GM12892 (cell line): ENCODE measurements at regions not wholly inside any gene's neighbourhood (a gene's known extent, or its start where the extent isn't known, plus 50 kb on each side); places are given as distances from the start of the nearest gene placed in this dataset.

Source experiments
- DNase-seq: peaks from one replicate; pipeline ENCODE4 v3.0.0; 2011; ENCODE audit not compliant: insufficient read length
- FAIRE-seq: peaks from 2 replicates; lab custom pipeline; 2011; peaks lifted over from hg19 to GRCh38; lab: Jason Lieb, UNC
- POLR2A ChIP-seq: IDR thresholded peaks from 2 replicates; pipeline ENCODE4 v1.6.1; 2011; ENCODE audit warnings: low read depth, low read length, control low read depth
- POLR2AphosphoS5 ChIP-seq: IDR thresholded peaks from 2 replicates; pipeline ENCODE4 v1.6.1; 2011; ENCODE audit warnings: low read depth, low read length, control low read depth
- TAF1 ChIP-seq: IDR thresholded peaks from 2 replicates; pipeline ENCODE4 v1.6.1; 2011; ENCODE audit warnings: low read depth, mild to moderate bottlenecking, control low read depth, low read length, borderline replicate concordance

- no peak for DNase-seq
- no peak for FAIRE-seq
- TF ChIP-seq POLR2AphosphoS5 (no peak), TAF1 (no peak), POLR2A (no peak)
These were observed 383.1 kb upstream of the TNP1 start for GRCh38 chr2:217242947-217243346.

- TF ChIP-seq POLR2A: no peak
- TF ChIP-seq TAF1: no peak
- no peak for TF ChIP-seq POLR2AphosphoS5
- DNase-seq: no peak
- FAIRE-seq: no peak
These were observed 371.9 kb upstream of the TNP1 start for GRCh38 chr2:217231724-217232123.

- DNase-seq (no peak), FAIRE-seq (no peak)
- TF ChIP-seq POLR2AphosphoS5 (no peak), TAF1 (no peak), POLR2A (no peak)
These were observed 371.3 kb upstream of the TNP1 start for GRCh38 chr2:217231212-217231611.

GRCh38 chr2:217228732-217229131 is 368.9 kb upstream of the TNP1 start:
- no peak for FAIRE-seq

GRCh38 chr2:217227794-217228193 is 367.9 kb upstream of the TNP1 start:
- no peak for FAIRE-seq
- no peak for TF ChIP-seq POLR2AphosphoS5
- no peak for TF ChIP-seq TAF1
- no peak for TF ChIP-seq POLR2A
- DNase-seq: no peak

More at GRCh38 chr2:217228732-217229131, 368.9 kb upstream of the TNP1 start:
- no peak for DNase-seq
- no peak for TF ChIP-seq POLR2AphosphoS5
- TF ChIP-seq POLR2A: no peak
- no peak for TF ChIP-seq TAF1

- FAIRE-seq (no peak), DNase-seq (no peak)
- TF ChIP-seq POLR2A: no peak
- TF ChIP-seq TAF1: no peak
- no peak for TF ChIP-seq POLR2AphosphoS5
These were observed 365.7 kb upstream of the TNP1 start for GRCh38 chr2:217225596-217225995.

GRCh38 chr2:217223222-217223930 is 363.5 kb upstream of the TNP1 start:
- FAIRE-seq: peak; percentile 91
- TF ChIP-seq TAF1: no peak
- no peak for TF ChIP-seq POLR2A
- no peak for TF ChIP-seq POLR2AphosphoS5
- no peak for DNase-seq

GRCh38 chr2:217222309-217222910 is 362.5 kb upstream of the TNP1 start:
- FAIRE-seq: peak; percentile 74
- TF ChIP-seq TAF1: no peak
- TF ChIP-seq POLR2A: no peak
- TF ChIP-seq POLR2AphosphoS5: no peak
- DNase-seq: no peak

- DNase-seq: no peak
- peak; percentile 68 for FAIRE-seq
- TF ChIP-seq POLR2A (no peak), POLR2AphosphoS5 (no peak), TAF1 (no peak)
These were observed 360.6 kb upstream of the TNP1 start for GRCh38 chr2:217220228-217221013.

GRCh38 chr2:217219164-217219520 is 359.3 kb upstream of the TNP1 start:
- DNase-seq (no peak), FAIRE-seq (peak; percentile 46)
- TF ChIP-seq POLR2AphosphoS5 (no peak), TAF1 (no peak), POLR2A (no peak)
